IMR-90 (cell line): ENCODE measurements at regions not wholly inside any gene's neighbourhood (a gene's known extent, or its start where the extent isn't known, plus 50 kb on each side); places are given as distances from the start of the nearest gene placed in this dataset.

Source experiments
- ATAC-seq: fragments of 200-7000 bp; cut with Tn5 transposase; 2 replicates; pipeline ENCODE4 v1.9.1; 2020; ENCODE audit warnings: low read depth, mild to moderate bottlenecking, moderate library complexity
- BruUV-seq: library from RNA; stranded (reverse); fragments of 400-500 nt; replicated peaks from 2 replicates; lab custom pipeline; 2021; lab: Mats Ljungman, UMichigan
- CTCF ChIA-PET: fragments of 300-600 bp; formaldehyde crosslinking; extraction: SDS; loops from one replicate; lab custom pipeline; 2021; ENCODE audit warnings: antibody characterized with exemption; lab: Yijun Ruan, JAX
- POLR2A ChIA-PET: fragments of 300-600 bp; sonication (Branson Sonifier 250); formaldehyde crosslinking; loops from one replicate; lab custom pipeline; 2022; ENCODE audit warnings: antibody characterized with exemption; ENCODE audit not compliant: unreplicated experiment; lab: Charles Lee
- DNase-seq: peaks from one replicate; pipeline ENCODE4 v3.0.0; 2013
- H2AFZ ChIP-seq: replicated peaks from 2 replicates; pipeline ENCODE3; 2013; ENCODE audit warnings: low read length, mild to moderate bottlenecking; ENCODE audit not compliant: poor library complexity
- H2AK5ac ChIP-seq: 2 replicates; pipeline ENCODE4 v1.6.1; 2013; ENCODE audit warnings: low read depth, low read length, inconsistent platforms
- H2AK9ac ChIP-seq: replicated peaks from 2 replicates; pipeline ENCODE3; 2013; ENCODE audit warnings: mild to moderate bottlenecking, low read depth, low read length, moderate library complexity; ENCODE audit not compliant: poor library complexity
- H2BK120ac ChIP-seq: 2 replicates; pipeline ENCODE4 v1.6.1; 2013; ENCODE audit warnings: low read depth, low read length, inconsistent platforms
- H2BK15ac ChIP-seq: 3 replicates; pipeline ENCODE4 v1.6.1; 2013; ENCODE audit warnings: low read depth, low read length, inconsistent platforms
- H2BK20ac ChIP-seq: 2 replicates; pipeline ENCODE4 v1.6.1; 2013; ENCODE audit warnings: low read depth, mild to moderate bottlenecking, inconsistent platforms, low read length, moderate library complexity
- H2BK5ac ChIP-seq: 2 replicates; pipeline ENCODE4 v1.6.1; 2013; ENCODE audit warnings: mild to moderate bottlenecking, low read depth, low read length, inconsistent platforms; ENCODE audit not compliant: poor library complexity, severe bottlenecking
- H3K14ac ChIP-seq: replicated peaks from 2 replicates; pipeline ENCODE4 v1.6.1; 2013; ENCODE audit warnings: low read depth, low read length, inconsistent platforms
- H3K18ac ChIP-seq: 2 replicates; pipeline ENCODE4 v1.6.1; 2013; ENCODE audit warnings: low read depth, low read length, control low read depth
- H3K23ac ChIP-seq: 2 replicates; pipeline ENCODE4 v1.6.1; 2013; ENCODE audit warnings: low read depth, low read length, inconsistent platforms
- H3K27ac ChIP-seq: 2 replicates; pipeline ENCODE4 v1.5.1; 2013; ENCODE audit warnings: mild to moderate bottlenecking, control low read depth, low read length; ENCODE audit not compliant: insufficient read depth
- H3K27me3 ChIP-seq: 2 replicates; pipeline ENCODE4 v1.6.1; 2013; ENCODE audit warnings: low read length; ENCODE audit not compliant: control insufficient read depth, insufficient read depth
- H3K36me3 ChIP-seq: 2 replicates; pipeline ENCODE4 v1.6.1; 2013; ENCODE audit warnings: low read length, mixed read lengths; ENCODE audit not compliant: control insufficient read depth, insufficient read depth
- H3K4ac ChIP-seq: 2 replicates; pipeline ENCODE4 v1.6.1; 2013; ENCODE audit warnings: low read depth, low read length, inconsistent platforms
- H3K4me1 ChIP-seq: 2 replicates; pipeline ENCODE4 v1.6.1; 2013; ENCODE audit warnings: low read length, mixed read lengths; ENCODE audit not compliant: control insufficient read depth, insufficient read depth
- H3K4me2 ChIP-seq: 2 replicates; pipeline ENCODE4 v1.6.1; 2013; ENCODE audit warnings: low read depth, mild to moderate bottlenecking, control low read depth, low read length, moderate library complexity
- H3K4me3 ChIP-seq: 2 replicates; pipeline ENCODE4 v1.5.1; 2013; ENCODE audit warnings: low read depth, mild to moderate bottlenecking, control low read depth, low read length, moderate library complexity; ENCODE audit not compliant: insufficient read depth
- H3K56ac ChIP-seq: 2 replicates; pipeline ENCODE4 v1.6.1; 2013; ENCODE audit warnings: low read length, inconsistent platforms; ENCODE audit not compliant: insufficient read depth; ENCODE audit errors: extremely low read depth
- H3K79me1 ChIP-seq, 2 experiments: 2 replicates each; pipeline ENCODE4 v1.6.1; 2013; ENCODE audit warnings: low read length in 2 of 2, inconsistent platforms in 1 of 2, low read depth in 1 of 2
- H3K9ac ChIP-seq: 2 replicates; pipeline ENCODE4 v1.6.1; 2013; ENCODE audit warnings: low read depth, low read length, control low read depth
- H3K9me1 ChIP-seq: 2 replicates; pipeline ENCODE4 v1.6.1; 2013; ENCODE audit warnings: low read length, inconsistent platforms; ENCODE audit not compliant: insufficient read depth
- H3K9me3 ChIP-seq: 2 replicates; pipeline ENCODE4 v1.6.1; 2013; ENCODE audit warnings: low read length; ENCODE audit not compliant: control insufficient read depth, insufficient read depth
- H4K20me1 ChIP-seq: 2 replicates; pipeline ENCODE4 v1.6.1; 2013; ENCODE audit warnings: low read length, inconsistent platforms; ENCODE audit not compliant: insufficient read depth
- H4K5ac ChIP-seq: 2 replicates; pipeline ENCODE4 v1.6.1; 2013; ENCODE audit warnings: mild to moderate bottlenecking, low read depth, low read length, control low read depth
- H4K8ac ChIP-seq, 2 experiments: 2 replicates each; pipeline ENCODE4 v1.6.1; 2013; ENCODE audit warnings: low read depth in 2 of 2, low read length in 2 of 2, control low read depth in 1 of 2, inconsistent platforms in 1 of 2
- H4K91ac ChIP-seq: 2 replicates; pipeline ENCODE4 v1.6.1; 2013; ENCODE audit warnings: low read depth, low read length, inconsistent platforms; ENCODE audit not compliant: insufficient read depth
- BHLHE40 ChIP-seq: fragments of 150-350 bp; IDR thresholded peaks from 2 replicates; pipeline ENCODE4 v1.6.1; 2016; ENCODE audit warnings: mild to moderate bottlenecking, low read depth, low read length
- CHD1 ChIP-seq: IDR thresholded peaks from 2 replicates; pipeline ENCODE4 v1.6.1; 2012; ENCODE audit warnings: low read depth, low read length, improper control_type of control experiment
- FOS ChIP-seq: fragments of 150-350 bp; IDR thresholded peaks from 2 replicates; pipeline ENCODE4 v1.6.1; 2016; ENCODE audit warnings: low read depth, low read length
- MXI1 ChIP-seq: IDR thresholded peaks from 2 replicates; pipeline ENCODE4 v1.6.1; 2012; ENCODE audit warnings: low read depth, mild to moderate bottlenecking, low read length, moderate library complexity, borderline replicate concordance
- NFE2L2 ChIP-seq: fragments of 150-350 bp; IDR thresholded peaks from 2 replicates; pipeline ENCODE4 v1.6.1; 2016; ENCODE audit warnings: low read depth, mild to moderate bottlenecking, low read length
- POLR2A ChIP-seq: IDR thresholded peaks from 2 replicates; pipeline ENCODE4 v1.6.1; 2012; ENCODE audit warnings: mild to moderate bottlenecking, low read depth, low read length
- RAD21 ChIP-seq: IDR thresholded peaks from 2 replicates; pipeline ENCODE4 v1.6.1; 2012; ENCODE audit warnings: low read length, improper control_type of control experiment
- RCOR1 ChIP-seq: IDR thresholded peaks from 2 replicates; pipeline ENCODE4 v1.6.1; 2012; ENCODE audit warnings: mild to moderate bottlenecking, low read length, improper control_type of control experiment; ENCODE audit not compliant: insufficient replicate concordance
- RFX5 ChIP-seq: IDR thresholded peaks from 2 replicates; pipeline ENCODE4 v1.8.0; 2012; ENCODE audit warnings: low read depth, mild to moderate bottlenecking, low read length, moderate library complexity
- WGBS, 2 experiments: methylation state at CpG; one replicate each; pipeline versions ENCODE4 v1.1.5 to v1.1.7; 2013; ENCODE audit warnings: missing lambda C conversion rate in 2 of 2; ENCODE audit not compliant: insufficient read length in 1 of 2; ENCODE audit errors: extremely low coverage in 2 of 2; 5-methylcytosine and 5-hydroxymethylcytosine counted together
- dilution Hi-C: fragments of 300-500 bp; cut with HindIII; formaldehyde crosslinking; loops from one replicate; pipeline ENCODE4 v1.14.3; 2018; ENCODE audit warnings: low sequenced_read_pairs; ENCODE audit not compliant: unreplicated experiment
- in situ Hi-C: fragments of 300-500 bp; cut with MboI; formaldehyde crosslinking; loops from 3 replicates; pipeline ENCODE4 v1.14.3; 2019; ENCODE audit warnings: low sequenced_read_pairs, inconsistent platforms, mixed read lengths
- intact Hi-C: fragments of 100-400 bp; cut with micrococcal nuclease; formaldehyde crosslinking; loops from 2 replicates; pipeline ENCODE4 v1.10.0; 2022
- TF ChIP-seq, protein P1 (sequence below): fragments of 150-350 bp; IDR thresholded peaks from 2 replicates; pipeline ENCODE4 v1.6.1; 2016; ENCODE audit warnings: low read depth, mild to moderate bottlenecking, low read length, moderate library complexity, borderline replicate concordance
- TF ChIP-seq, protein P2 (sequence below): conservative IDR thresholded peaks from 2 replicates; pipeline ENCODE4 v1.5.1; 2012; ENCODE audit warnings: mild to moderate bottlenecking, low read depth, low read length, improper control_type of control experiment
- TF ChIP-seq, protein P3 (sequence below): fragments of 150-350 bp; IDR thresholded peaks from 2 replicates; pipeline ENCODE4 v1.6.1; 2017; ENCODE audit warnings: mild to moderate bottlenecking, antibody characterized with exemption, low read length, low read depth

DNA sequence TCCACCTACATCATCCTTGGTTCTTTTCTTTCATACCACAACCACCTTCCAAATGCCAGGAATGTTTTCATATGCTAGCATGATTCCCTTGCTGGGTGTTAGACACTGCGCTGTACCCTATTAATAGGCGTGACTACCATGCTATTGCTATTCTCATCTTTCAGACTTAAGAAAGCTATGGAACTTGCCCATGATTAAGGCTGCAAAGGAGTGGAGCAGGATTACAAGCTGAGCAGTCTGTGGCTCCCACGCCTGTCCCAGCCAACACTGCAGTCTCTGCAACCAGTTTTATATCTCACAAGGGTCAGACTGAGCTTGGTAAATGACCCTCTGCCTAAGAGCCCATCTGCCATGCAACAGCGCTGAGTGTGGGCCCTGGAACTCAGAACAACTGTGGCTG is 285.7 kb upstream of the POU3F3 start:
- WGBS, 2 experiments, result 100% methylated on average over 1 of the region's 4 CpGs; no CpG with 5 or more reads in 1 of the 2 experiments
- H2AK9ac ChIP-seq, result no peak overlapping the region
- in situ Hi-C loops, result no loop called here

More for the DNA sequence above, 285.7 kb upstream of the POU3F3 start:
- H3K23ac ChIP-seq, result no peak overlapping the region
- H2BK20ac ChIP-seq, result no peak overlapping the region
- no peak overlapping the region for H3K14ac ChIP-seq
- H3K36me3 ChIP-seq, result no peaks in the 10 kb centered on the region
- no peak overlapping the region for H2BK120ac ChIP-seq
- H3K27ac ChIP-seq, result no peak overlapping the region
- no peak overlapping the region for H4K8ac ChIP-seq
- no peak overlapping the region for H3K4me2 ChIP-seq
- ChIA-PET CTCF (no interaction called here), POLR2A (no interaction called here)
- no peak overlapping the region for H3K9ac ChIP-seq
- no peak overlapping the region for H4K5ac ChIP-seq
- no peak overlapping the region for H3K56ac ChIP-seq
- H3K27me3 ChIP-seq, result no peaks in the 10 kb centered on the region
- H3K18ac ChIP-seq, result no peak overlapping the region
- no peak overlapping the region for H2BK5ac ChIP-seq
- no TSS peak for BruUV-seq
- H2AFZ ChIP-seq, result no peak overlapping the region
- H3K79me1 ChIP-seq, result no peaks in the 10 kb centered on the region
- peaks cover 15% of the 10 kb centered on the region for H3K9me3 ChIP-seq
- no peak overlapping the region for H2AK5ac ChIP-seq
- H4K20me1 ChIP-seq, result no peaks in the 10 kb centered on the region
- H3K9me1 ChIP-seq, result no peaks in the 10 kb centered on the region
- intact Hi-C loops (no loop called here), dilution Hi-C loops (no loop called here)
- no peaks in the 10 kb centered on the region for H3K4me1 ChIP-seq
- DNase-seq (no peak), ATAC-seq (no peak)
- H3K4ac ChIP-seq, result no peak overlapping the region
- H4K91ac ChIP-seq, result no peak overlapping the region
- TF ChIP-seq RAD21 (no peak), MXI1 (no peak), RFX5 (no peak), BHLHE40 (no peak), NFE2L2 (no peak), FOS (no peak), CHD1 (no peak), POLR2A (no peak), RCOR1 (no peak)
- TF ChIP-seq, protein P1, sequence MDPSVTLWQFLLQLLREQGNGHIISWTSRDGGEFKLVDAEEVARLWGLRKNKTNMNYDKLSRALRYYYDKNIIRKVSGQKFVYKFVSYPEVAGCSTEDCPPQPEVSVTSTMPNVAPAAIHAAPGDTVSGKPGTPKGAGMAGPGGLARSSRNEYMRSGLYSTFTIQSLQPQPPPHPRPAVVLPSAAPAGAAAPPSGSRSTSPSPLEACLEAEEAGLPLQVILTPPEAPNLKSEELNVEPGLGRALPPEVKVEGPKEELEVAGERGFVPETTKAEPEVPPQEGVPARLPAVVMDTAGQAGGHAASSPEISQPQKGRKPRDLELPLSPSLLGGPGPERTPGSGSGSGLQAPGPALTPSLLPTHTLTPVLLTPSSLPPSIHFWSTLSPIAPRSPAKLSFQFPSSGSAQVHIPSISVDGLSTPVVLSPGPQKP, result no peak
- TF ChIP-seq, protein P2, sequence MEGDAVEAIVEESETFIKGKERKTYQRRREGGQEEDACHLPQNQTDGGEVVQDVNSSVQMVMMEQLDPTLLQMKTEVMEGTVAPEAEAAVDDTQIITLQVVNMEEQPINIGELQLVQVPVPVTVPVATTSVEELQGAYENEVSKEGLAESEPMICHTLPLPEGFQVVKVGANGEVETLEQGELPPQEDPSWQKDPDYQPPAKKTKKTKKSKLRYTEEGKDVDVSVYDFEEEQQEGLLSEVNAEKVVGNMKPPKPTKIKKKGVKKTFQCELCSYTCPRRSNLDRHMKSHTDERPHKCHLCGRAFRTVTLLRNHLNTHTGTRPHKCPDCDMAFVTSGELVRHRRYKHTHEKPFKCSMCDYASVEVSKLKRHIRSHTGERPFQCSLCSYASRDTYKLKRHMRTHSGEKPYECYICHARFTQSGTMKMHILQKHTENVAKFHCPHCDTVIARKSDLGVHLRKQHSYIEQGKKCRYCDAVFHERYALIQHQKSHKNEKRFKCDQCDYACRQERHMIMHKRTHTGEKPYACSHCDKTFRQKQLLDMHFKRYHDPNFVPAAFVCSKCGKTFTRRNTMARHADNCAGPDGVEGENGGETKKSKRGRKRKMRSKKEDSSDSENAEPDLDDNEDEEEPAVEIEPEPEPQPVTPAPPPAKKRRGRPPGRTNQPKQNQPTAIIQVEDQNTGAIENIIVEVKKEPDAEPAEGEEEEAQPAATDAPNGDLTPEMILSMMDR, result no peak
- TF ChIP-seq, protein P3, sequence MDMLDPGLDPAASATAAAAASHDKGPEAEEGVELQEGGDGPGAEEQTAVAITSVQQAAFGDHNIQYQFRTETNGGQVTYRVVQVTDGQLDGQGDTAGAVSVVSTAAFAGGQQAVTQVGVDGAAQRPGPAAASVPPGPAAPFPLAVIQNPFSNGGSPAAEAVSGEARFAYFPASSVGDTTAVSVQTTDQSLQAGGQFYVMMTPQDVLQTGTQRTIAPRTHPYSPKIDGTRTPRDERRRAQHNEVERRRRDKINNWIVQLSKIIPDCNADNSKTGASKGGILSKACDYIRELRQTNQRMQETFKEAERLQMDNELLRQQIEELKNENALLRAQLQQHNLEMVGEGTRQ, result no peak
- no peak overlapping the region for H2BK15ac ChIP-seq
- no peak overlapping the region for H3K4me3 ChIP-seq
